ENCODE measurements at regions not wholly inside any gene's neighbourhood (a gene's known extent, or its start where the extent isn't known, plus 50 kb on each side); places are given as distances from the start of the nearest gene placed in this dataset.

DNA sequence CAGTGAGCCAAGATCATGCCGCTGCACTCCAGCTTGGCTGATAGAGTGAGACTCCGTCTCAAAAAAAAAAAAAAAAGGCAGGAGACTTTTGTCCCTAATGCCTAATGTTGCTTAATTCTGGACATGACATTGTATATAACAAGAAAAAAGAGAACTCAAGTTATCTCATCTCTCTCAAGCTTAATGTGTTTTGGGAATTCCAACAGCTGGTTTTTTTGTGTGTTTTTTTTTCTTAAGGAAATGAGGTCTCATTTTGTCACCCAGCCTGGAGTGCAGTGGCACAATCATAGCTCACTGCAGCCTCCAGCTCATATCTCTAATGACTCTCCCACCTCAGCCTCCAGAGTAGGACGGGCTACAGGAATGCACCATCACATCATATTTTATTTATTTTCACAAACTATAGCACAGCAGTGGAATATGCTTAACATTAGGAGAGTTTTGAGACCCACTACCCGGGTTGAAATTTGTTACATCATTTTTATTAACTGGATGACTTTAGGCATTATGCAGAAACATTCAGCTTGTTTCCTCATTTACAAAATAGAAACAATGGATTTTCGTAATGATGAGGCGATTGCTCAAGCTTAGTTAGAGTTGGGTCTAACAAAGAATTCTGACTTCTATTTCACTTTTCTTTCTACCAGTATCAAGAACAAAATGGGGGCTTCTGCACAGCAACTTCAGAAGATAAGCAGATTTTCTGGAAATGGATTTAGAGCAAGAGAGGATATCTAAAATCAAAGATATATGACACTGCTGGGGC is 104.1 kb upstream of the BTN3A2 start:
- Histone ChIP-seq H3K4me2 (ENCODE audit: low read depth, low read length, poor library complexity, severe bottlenecking) (no peak overlapping the region), H3K27me3 (ENCODE audit: low read length) (no peaks in the 10 kb centered on the region), H4K20me1 (ENCODE audit: low read depth, low read length) (no peaks in the 10 kb centered on the region), H3K4me3 (ENCODE audit: insufficient read depth, low read length, poor library complexity, severe bottlenecking) (no peak overlapping the region), H3K9me3 (ENCODE audit: insufficient read depth, low read length) (no peaks in the 10 kb centered on the region), H3K9ac (ENCODE audit: low read length) (no peak overlapping the region), H3F3A (ENCODE audit: insufficient read depth) (no peaks in the 10 kb centered on the region), H3K9me2 (replicated peaks; ENCODE audit: insufficient read depth, low read length) (no peaks in the 10 kb centered on the region), H2AFZ (ENCODE audit: low read depth, low read length, severe bottlenecking) (no peak overlapping the region), H3K36me3 (ENCODE audit: low read length) (no peaks in the 10 kb centered on the region), H3K79me2 (ENCODE audit: insufficient read depth, low read length) (no peaks in the 10 kb centered on the region), H3K27ac (ENCODE audit: low read depth, low read length) (no peak overlapping the region)
- TF ChIP-seq, protein P1, sequence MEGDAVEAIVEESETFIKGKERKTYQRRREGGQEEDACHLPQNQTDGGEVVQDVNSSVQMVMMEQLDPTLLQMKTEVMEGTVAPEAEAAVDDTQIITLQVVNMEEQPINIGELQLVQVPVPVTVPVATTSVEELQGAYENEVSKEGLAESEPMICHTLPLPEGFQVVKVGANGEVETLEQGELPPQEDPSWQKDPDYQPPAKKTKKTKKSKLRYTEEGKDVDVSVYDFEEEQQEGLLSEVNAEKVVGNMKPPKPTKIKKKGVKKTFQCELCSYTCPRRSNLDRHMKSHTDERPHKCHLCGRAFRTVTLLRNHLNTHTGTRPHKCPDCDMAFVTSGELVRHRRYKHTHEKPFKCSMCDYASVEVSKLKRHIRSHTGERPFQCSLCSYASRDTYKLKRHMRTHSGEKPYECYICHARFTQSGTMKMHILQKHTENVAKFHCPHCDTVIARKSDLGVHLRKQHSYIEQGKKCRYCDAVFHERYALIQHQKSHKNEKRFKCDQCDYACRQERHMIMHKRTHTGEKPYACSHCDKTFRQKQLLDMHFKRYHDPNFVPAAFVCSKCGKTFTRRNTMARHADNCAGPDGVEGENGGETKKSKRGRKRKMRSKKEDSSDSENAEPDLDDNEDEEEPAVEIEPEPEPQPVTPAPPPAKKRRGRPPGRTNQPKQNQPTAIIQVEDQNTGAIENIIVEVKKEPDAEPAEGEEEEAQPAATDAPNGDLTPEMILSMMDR (IDR thresholded peaks at IDR 0.05; ENCODE audit: insufficient read depth, low read length, poor library complexity, severe bottlenecking): no peak
- no peak for TF ChIP-seq EZH2phosphoT487 (conservative IDR thresholded peaks at IDR 0.05; ENCODE audit: low read length)

DNA sequence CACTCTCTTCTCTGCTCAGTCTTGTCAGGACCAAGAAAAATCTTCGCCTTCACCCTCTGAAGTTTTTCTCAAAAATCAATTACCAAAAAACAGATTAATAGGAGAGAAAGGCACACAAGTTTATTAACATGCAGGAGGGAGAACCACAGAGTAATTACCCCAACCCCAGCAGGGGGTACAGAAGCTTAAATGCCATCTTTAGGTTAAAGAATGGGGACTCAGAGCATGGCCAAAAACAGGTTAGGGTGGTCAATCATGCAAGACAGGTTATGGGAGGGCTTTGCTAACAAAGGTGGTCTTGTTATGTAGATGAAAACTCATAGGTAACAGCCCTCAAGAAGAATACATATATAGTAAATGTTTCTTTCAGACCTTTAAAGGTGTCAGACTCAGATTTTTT is 100.5 kb upstream of the BTN3A2 start:
- Histone ChIP-seq H4K20me1 (ENCODE audit: low read depth, low read length) (no peaks in the 10 kb centered on the region), H3K79me2 (ENCODE audit: insufficient read depth, low read length) (no peaks in the 10 kb centered on the region)

DNA sequence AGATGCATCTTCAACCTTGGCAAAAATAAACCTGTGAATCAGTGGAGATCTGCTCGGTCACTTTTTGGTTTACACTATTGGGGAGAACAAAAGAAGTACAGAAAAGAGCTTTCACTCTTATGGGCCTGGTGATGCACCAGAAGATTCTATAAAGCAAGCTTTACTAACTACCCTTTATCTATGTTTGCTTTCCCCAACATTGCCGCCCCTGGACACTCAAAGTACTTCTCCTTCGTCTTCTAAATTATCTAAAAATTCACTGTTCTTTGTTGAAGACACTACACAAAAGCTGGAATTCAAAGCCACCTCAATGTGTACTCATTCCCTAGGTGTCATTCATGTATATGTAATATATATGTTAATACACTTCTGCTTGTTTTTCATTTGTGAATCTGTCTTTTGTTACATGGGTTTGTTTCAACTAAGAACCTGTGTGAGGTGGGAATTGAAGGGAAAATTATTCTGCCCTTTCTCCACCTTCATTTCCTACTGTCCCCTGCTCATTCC is 97.9 kb upstream of the BTN3A2 start:
- TF ChIP-seq, protein P1 (IDR thresholded peaks at IDR 0.05; ENCODE audit: insufficient read depth, low read length, poor library complexity, severe bottlenecking): no peak
- TF ChIP-seq EZH2phosphoT487 (conservative IDR thresholded peaks at IDR 0.05; ENCODE audit: low read length): no peak
- no peaks in the 10 kb centered on the region for H3K36me3 ChIP-seq (ENCODE audit: low read length)
- H2AFZ ChIP-seq (ENCODE audit: low read depth, low read length, severe bottlenecking): no peak overlapping the region
- H3K4me2 ChIP-seq (ENCODE audit: low read depth, low read length, poor library complexity, severe bottlenecking): no peak overlapping the region
- peaks cover 27% of the 10 kb centered on the region for H3F3A ChIP-seq (ENCODE audit: insufficient read depth)
- H3K9ac ChIP-seq (ENCODE audit: low read length): no peak overlapping the region
- no peaks in the 10 kb centered on the region for H3K9me3 ChIP-seq (ENCODE audit: insufficient read depth, low read length)
- H3K27me3 ChIP-seq (ENCODE audit: low read length): no peaks in the 10 kb centered on the region
- H4K20me1 ChIP-seq (ENCODE audit: low read depth, low read length): no peaks in the 10 kb centered on the region
- H3K27ac ChIP-seq (ENCODE audit: low read depth, low read length): no peak overlapping the region
- no peaks in the 10 kb centered on the region for H3K79me2 ChIP-seq (ENCODE audit: insufficient read depth, low read length)
- H3K4me3 ChIP-seq (ENCODE audit: insufficient read depth, low read length, poor library complexity, severe bottlenecking): no peak overlapping the region
- no peaks in the 10 kb centered on the region for H3K9me2 ChIP-seq (replicated peaks; ENCODE audit: insufficient read depth, low read length)

More for the DNA sequence above, 100.5 kb upstream of the BTN3A2 start:
- Histone ChIP-seq H3K27ac (ENCODE audit: low read depth, low read length) (no peak overlapping the region), H3K9ac (ENCODE audit: low read length) (no peak overlapping the region), H3K9me3 (ENCODE audit: insufficient read depth, low read length) (no peaks in the 10 kb centered on the region), H3K27me3 (ENCODE audit: low read length) (no peaks in the 10 kb centered on the region), H3K36me3 (ENCODE audit: low read length) (no peaks in the 10 kb centered on the region), H3K4me3 (ENCODE audit: insufficient read depth, low read length, poor library complexity, severe bottlenecking) (no peak overlapping the region), H2AFZ (ENCODE audit: low read depth, low read length, severe bottlenecking) (no peak overlapping the region), H3F3A (ENCODE audit: insufficient read depth) (peaks cover 3% of the 10 kb centered on the region), H3K4me2 (ENCODE audit: low read depth, low read length, poor library complexity, severe bottlenecking) (no peak overlapping the region), H3K9me2 (replicated peaks; ENCODE audit: insufficient read depth, low read length) (no peaks in the 10 kb centered on the region)
- TF ChIP-seq EZH2phosphoT487 (conservative IDR thresholded peaks at IDR 0.05; ENCODE audit: low read length): no peak
- TF ChIP-seq, protein P1 (IDR thresholded peaks at IDR 0.05; ENCODE audit: insufficient read depth, low read length, poor library complexity, severe bottlenecking): no peak

All from SU-DHL-6 (cell line).